HepG2 (cell line): ENCODE measurements at regions not wholly inside any gene's neighbourhood (a gene's known extent, or its start where the extent isn't known, plus 50 kb on each side); places are given as distances from the start of the nearest gene placed in this dataset.

ENCODE experiments used
- AKAP8 ChIP-seq: sonication (generic); formaldehyde crosslinking; IDR thresholded peaks from 2 replicates; pipeline ENCODE4 v1.5.1; 2020; ENCODE audit warnings: mild to moderate bottlenecking, missing genetic modification reagents
- BHLHE40 ChIP-seq: IDR thresholded peaks from 2 replicates; pipeline ENCODE4 v1.6.1; 2011; ENCODE audit warnings: low read length, improper control_type of control experiment
- HMG20A ChIP-seq: IDR thresholded peaks from 2 replicates; pipeline ENCODE4 v1.6.1; 2016; ENCODE audit warnings: borderline replicate concordance
- MTF1 ChIP-seq: sonication (generic); formaldehyde crosslinking; IDR thresholded peaks from 2 replicates; pipeline ENCODE4 v1.5.0; 2020; ENCODE audit warnings: missing genetic modification reagents
- NFE2L1 ChIP-seq: sonication (generic); formaldehyde crosslinking; IDR thresholded peaks from 2 replicates; pipeline ENCODE4 v1.4.0; 2020; ENCODE audit warnings: missing genetic modification reagents, mild to moderate bottlenecking, borderline replicate concordance
- NFE2L2 ChIP-seq: fragments of 150-350 bp; IDR thresholded peaks from 2 replicates; pipeline ENCODE4 v1.6.1; 2014; ENCODE audit warnings: low read length
- PITX1 ChIP-seq: sonication (generic); formaldehyde crosslinking; IDR thresholded peaks from 2 replicates; pipeline ENCODE4 v1.5.1; 2020; ENCODE audit warnings: mild to moderate bottlenecking, missing genetic modification reagents
- RFXAP ChIP-seq: sonication (generic); formaldehyde crosslinking; IDR thresholded peaks from 2 replicates; pipeline ENCODE4 v1.4.0; 2020; ENCODE audit warnings: missing genetic modification reagents, borderline replicate concordance
- ZBTB37 ChIP-seq: sonication (generic); formaldehyde crosslinking; IDR thresholded peaks from 2 replicates; pipeline ENCODE4 v1.4.0; 2020; ENCODE audit warnings: mild to moderate bottlenecking, missing genetic modification reagents
- ZNF430 ChIP-seq: sonication (generic); formaldehyde crosslinking; IDR thresholded peaks from 2 replicates; pipeline ENCODE4 v1.9.0; 2021; ENCODE audit warnings: mild to moderate bottlenecking, missing genetic modification reagents
- TF ChIP-seq, protein P1 (sequence below), 2 experiments: sonication (generic) in 1 of 2; formaldehyde crosslinking in 1 of 2; IDR thresholded peaks; 2 replicates each; pipeline versions ENCODE4 v1.4.0 to v1.6.1; 2016 to 2020; ENCODE audit warnings: borderline replicate concordance in 1 of 2, low read depth in 1 of 2, mild to moderate bottlenecking in 1 of 2, missing genetic modification reagents in 1 of 2
- TF ChIP-seq, protein P2 (sequence below): sonication (generic); formaldehyde crosslinking; IDR thresholded peaks from 2 replicates; pipeline ENCODE4 v1.5.1; 2020; ENCODE audit warnings: mild to moderate bottlenecking, missing genetic modification reagents
- TF ChIP-seq, protein P3 (sequence below): sonication (generic); formaldehyde crosslinking; IDR thresholded peaks from 2 replicates; pipeline ENCODE4 v1.4.0; 2020; ENCODE audit warnings: missing genetic modification reagents, borderline replicate concordance

DNA sequence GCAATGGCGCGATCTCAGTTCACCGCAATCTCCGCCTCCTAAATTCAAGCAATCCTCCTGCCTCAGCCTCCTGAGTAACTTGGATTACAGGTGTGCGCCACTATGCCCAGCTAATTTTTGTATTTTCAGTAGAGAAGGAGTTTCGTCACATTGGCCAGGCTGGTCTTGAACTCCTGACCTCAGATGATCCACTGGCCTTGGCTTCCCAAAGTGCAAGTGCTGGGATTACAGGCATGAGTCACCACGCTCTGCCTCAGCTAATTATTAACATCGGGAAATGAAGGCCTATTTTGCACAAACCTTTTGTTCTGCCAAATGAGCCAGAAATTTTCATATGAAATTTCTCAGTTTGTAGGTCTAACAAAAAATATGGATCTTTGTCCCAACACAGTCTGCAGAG, 106.7 kb upstream of the ODAD2 start (continued):
- TF ChIP-seq, protein P1, sequence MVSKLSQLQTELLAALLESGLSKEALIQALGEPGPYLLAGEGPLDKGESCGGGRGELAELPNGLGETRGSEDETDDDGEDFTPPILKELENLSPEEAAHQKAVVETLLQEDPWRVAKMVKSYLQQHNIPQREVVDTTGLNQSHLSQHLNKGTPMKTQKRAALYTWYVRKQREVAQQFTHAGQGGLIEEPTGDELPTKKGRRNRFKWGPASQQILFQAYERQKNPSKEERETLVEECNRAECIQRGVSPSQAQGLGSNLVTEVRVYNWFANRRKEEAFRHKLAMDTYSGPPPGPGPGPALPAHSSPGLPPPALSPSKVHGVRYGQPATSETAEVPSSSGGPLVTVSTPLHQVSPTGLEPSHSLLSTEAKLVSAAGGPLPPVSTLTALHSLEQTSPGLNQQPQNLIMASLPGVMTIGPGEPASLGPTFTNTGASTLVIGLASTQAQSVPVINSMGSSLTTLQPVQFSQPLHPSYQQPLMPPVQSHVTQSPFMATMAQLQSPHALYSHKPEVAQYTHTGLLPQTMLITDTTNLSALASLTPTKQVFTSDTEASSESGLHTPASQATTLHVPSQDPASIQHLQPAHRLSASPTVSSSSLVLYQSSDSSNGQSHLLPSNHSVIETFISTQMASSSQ (IDR thresholded peaks at IDR 0.05; ENCODE audit: low read depth): peak; percentile 71
- TF ChIP-seq, protein P1 (CRISPR knock-in tag; IDR thresholded peaks at IDR 0.05; ENCODE audit: borderline replicate concordance): 0 out of 2 replicates have a peak, but pooled peaks have one; percentile 52
- TF ChIP-seq, protein P2, sequence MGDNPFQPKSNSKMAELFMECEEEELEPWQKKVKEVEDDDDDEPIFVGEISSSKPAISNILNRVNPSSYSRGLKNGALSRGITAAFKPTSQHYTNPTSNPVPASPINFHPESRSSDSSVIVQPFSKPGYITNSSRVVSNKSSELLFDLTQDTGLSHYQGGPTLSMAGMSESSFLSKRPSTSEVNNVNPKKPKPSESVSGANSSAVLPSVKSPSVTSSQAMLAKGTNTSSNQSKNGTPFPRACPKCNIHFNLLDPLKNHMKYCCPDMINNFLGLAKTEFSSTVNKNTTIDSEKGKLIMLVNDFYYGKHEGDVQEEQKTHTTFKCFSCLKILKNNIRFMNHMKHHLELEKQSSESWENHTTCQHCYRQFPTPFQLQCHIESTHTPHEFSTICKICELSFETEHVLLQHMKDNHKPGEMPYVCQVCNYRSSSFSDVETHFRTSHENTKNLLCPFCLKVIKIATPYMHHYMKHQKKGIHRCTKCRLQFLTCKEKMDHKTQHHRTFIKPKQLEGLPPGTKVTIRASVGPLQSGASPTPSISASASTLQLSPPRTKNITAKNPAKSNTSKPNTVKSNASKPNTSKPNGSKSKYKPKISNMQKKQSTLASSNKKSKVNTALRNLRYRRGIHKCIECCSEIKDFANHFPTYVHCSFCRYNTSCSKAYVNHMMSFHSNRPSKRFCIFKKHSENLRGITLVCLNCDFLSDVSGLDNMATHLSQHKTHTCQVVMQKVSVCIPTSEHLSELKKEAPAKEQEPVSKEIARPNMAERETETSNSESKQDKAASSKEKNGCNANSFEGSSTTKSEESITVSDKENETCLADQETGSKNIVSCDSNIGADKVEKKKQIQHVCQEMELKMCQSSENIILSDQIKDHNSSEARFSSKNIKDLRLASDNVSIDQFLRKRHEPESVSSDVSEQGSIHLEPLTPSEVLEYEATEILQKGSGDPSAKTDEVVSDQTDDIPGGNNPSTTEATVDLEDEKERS (CRISPR knock-in tag): no peak
- TF ChIP-seq AKAP8: no peak
- no peak for TF ChIP-seq NFE2L1
- TF ChIP-seq, protein P3, sequence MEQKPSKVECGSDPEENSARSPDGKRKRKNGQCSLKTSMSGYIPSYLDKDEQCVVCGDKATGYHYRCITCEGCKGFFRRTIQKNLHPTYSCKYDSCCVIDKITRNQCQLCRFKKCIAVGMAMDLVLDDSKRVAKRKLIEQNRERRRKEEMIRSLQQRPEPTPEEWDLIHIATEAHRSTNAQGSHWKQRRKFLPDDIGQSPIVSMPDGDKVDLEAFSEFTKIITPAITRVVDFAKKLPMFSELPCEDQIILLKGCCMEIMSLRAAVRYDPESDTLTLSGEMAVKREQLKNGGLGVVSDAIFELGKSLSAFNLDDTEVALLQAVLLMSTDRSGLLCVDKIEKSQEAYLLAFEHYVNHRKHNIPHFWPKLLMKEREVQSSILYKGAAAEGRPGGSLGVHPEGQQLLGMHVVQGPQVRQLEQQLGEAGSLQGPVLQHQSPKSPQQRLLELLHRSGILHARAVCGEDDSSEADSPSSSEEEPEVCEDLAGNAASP: no peak
- 0 out of 2 replicates have a peak, but pooled peaks have one; percentile 44 for TF ChIP-seq PITX1 (CRISPR knock-in tag)
- TF ChIP-seq ZBTB37 (CRISPR knock-in tag): no peak
- TF ChIP-seq ZNF430 (CRISPR knock-in tag): no peak
- TF ChIP-seq HMG20A (CRISPR knock-in tag): no peak
- TF ChIP-seq RFXAP (CRISPR knock-in tag): no peak
- no peak for TF ChIP-seq NFE2L2
- no peak for TF ChIP-seq BHLHE40
- TF ChIP-seq MTF1 (CRISPR knock-in tag): no peak
